ENCODE measurements at regions not wholly inside any gene's neighbourhood (a gene's known extent, or its start where the extent isn't known, plus 50 kb on each side); places are given as distances from the start of the nearest gene placed in this dataset.

DNA sequence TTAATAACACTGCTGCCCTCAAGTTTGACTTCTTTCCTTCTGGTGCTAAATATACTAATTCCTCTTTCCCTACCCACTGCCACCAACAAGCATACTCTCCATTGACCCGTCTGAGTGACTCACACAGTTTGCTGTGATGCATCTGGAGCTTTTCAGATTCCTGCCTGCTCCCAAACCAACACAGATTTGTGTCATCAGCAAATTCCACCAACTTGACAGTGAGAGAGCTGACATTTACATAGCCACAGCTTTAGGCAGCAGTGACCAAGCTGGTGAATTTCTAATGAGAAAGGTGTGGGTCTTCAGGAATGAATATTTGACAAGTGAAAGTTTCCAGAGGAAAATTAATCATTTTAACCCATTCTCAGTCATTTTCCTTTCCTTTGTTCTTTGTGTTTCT is 96.5 kb upstream of the PRICKLE2 start:
- BruUV-seq (replicated peaks): no TSS peak
- CTCF ChIA-PET (ENCODE audit: low intra/inter-chr PET ratio): no interaction called here

More for the DNA sequence above, 96.5 kb upstream of the PRICKLE2 start:
- Histone ChIP-seq H3K4me2 (ENCODE audit: insufficient read depth, low read length) (no peak overlapping the region), H3K27me3 (ENCODE audit: control insufficient read depth in 2 of 2, insufficient read depth in 2 of 2, low read length in 2 of 2) (no peaks in the 10 kb centered on the region), H3K9me3 (replicated peaks; ENCODE audit: control insufficient read depth, insufficient read depth, low read depth, low read length) (no peaks in the 10 kb centered on the region), H3K36me3 (ENCODE audit: control insufficient read depth, insufficient read depth, low read length) (no peaks in the 10 kb centered on the region), H3K9ac (ENCODE audit: insufficient read depth in 1 of 2, low read depth in 2 of 2, low read length in 2 of 2) (no peak overlapping the region), H3K4me3 (no peak overlapping the region), H2AFZ (ENCODE audit: low read depth, low read length) (no peak overlapping the region), H3K9me1 (ENCODE audit: control insufficient read depth, insufficient read depth, low read length) (no peaks in the 10 kb centered on the region), H3K4me1 (replicated peaks in 1 of 2; ENCODE audit: control insufficient read depth in 2 of 2, insufficient read depth in 2 of 2, low read length in 2 of 2) (no peaks in the 10 kb centered on the region), H3K79me2 (ENCODE audit: control insufficient read depth, insufficient read depth, low read length) (no peaks in the 10 kb centered on the region), H3K27ac (ENCODE audit: extremely low read depth, low read depth, low read length) (no peak overlapping the region), H4K20me1 (replicated peaks; ENCODE audit: control insufficient read depth, insufficient read depth, low read length) (no peaks in the 10 kb centered on the region)
- DNase-seq (ENCODE audit: extremely low read depth in 1 of 4, low spot score in 3 of 4): no peak
- WGBS (ENCODE audit: insufficient coverage, low coverage, missing lambda C conversion rate): 0% methylated on average over 1 of the region's 1 CpG
- POLR2A ChIA-PET: no interaction called here
- no peak for ATAC-seq
- TF ChIP-seq ZNF398 (CRISPR knock-in tag; IDR thresholded peaks at IDR 0.05) (no peak), ZBTB11 (CRISPR knock-in tag; IDR thresholded peaks at IDR 0.05) (peak in 1 of 3 experiments; percentile 70; a peak in 2 of 6 replicates), ZNF592 (IDR thresholded peaks at IDR 0.05) (no peak), BRD9 (IDR thresholded peaks at IDR 0.05; ENCODE audit: low read depth, partially characterized antibody) (no peak), EP400 (IDR thresholded peaks at IDR 0.05) (no peak), EHMT2 (IDR thresholded peaks at IDR 0.05) (no peak), ZBTB8A (IDR thresholded peaks at IDR 0.05; ENCODE audit: partially characterized antibody) (no peak), ATF4 (CRISPR knock-in tag; IDR thresholded peaks at IDR 0.05) (no peak)
- TF ChIP-seq, protein P1, sequence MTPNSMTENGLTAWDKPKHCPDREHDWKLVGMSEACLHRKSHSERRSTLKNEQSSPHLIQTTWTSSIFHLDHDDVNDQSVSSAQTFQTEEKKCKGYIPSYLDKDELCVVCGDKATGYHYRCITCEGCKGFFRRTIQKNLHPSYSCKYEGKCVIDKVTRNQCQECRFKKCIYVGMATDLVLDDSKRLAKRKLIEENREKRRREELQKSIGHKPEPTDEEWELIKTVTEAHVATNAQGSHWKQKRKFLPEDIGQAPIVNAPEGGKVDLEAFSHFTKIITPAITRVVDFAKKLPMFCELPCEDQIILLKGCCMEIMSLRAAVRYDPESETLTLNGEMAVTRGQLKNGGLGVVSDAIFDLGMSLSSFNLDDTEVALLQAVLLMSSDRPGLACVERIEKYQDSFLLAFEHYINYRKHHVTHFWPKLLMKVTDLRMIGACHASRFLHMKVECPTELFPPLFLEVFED (CRISPR knock-in tag; conservative IDR thresholded peaks at IDR 0.05): no peak
- in situ Hi-C loops (cut with MboI) (no loop called here), intact Hi-C loops (cut with micrococcal nuclease) (no loop called here)
- no peak for FAIRE-seq
